Natural killer cell (primary cell): ENCODE measurements at regions not wholly inside any gene's neighbourhood (a gene's known extent, or its start where the extent isn't known, plus 50 kb on each side); places are given as distances from the start of the nearest gene placed in this dataset.

Experiments used
- ATAC-seq, 3 donors: fragments of 150-1000 bp in 2 of 3; fragments of 200-7000 bp in 1 of 3; cut with Tn5 transposase; 1 replicate in 1 of 3; 2 replicates in 2 of 3; pipeline ENCODE4 v1.10.0; 2021; ENCODE audit warnings: mild to moderate bottlenecking in 2 of 3, moderate library complexity in 2 of 3
- DNase-seq, 2 donors: peaks; one replicate each; pipeline versions ENCODE4 v3.0.0 to v3.0.0-alpha.2; 2013 to 2021; ENCODE audit warnings: mixed read lengths in 1 of 2
- H3K27ac ChIP-seq: one replicate; pipeline ENCODE4 v1.5.1; 2013; ENCODE audit warnings: mild to moderate bottlenecking, low read length
- H3K27me3 ChIP-seq: one replicate; pipeline ENCODE4 v1.6.1; 2013; ENCODE audit warnings: low read length; ENCODE audit not compliant: control insufficient read depth, insufficient read depth
- H3K36me3 ChIP-seq: one replicate; pipeline ENCODE4 v1.6.1; 2013; ENCODE audit warnings: low read length; ENCODE audit not compliant: control insufficient read depth, insufficient read depth
- H3K4me1 ChIP-seq: one replicate; pipeline ENCODE4 v1.6.1; 2013; ENCODE audit warnings: low read length; ENCODE audit not compliant: control insufficient read depth, insufficient read depth
- H3K4me3 ChIP-seq: one replicate; pipeline ENCODE4 v1.5.1; 2013; ENCODE audit warnings: low read length
- H3K9me3 ChIP-seq: one replicate; pipeline ENCODE4 v1.6.1; 2013; ENCODE audit warnings: low read length; ENCODE audit not compliant: control insufficient read depth, insufficient read depth
- H3K27ac Mint-ChIP-seq, 2 donors: one replicate each; pipeline ENCODE4 v1.8.0; 2022; ENCODE audit warnings: mild to moderate bottlenecking in 2 of 2, mixed read lengths in 2 of 2, moderate library complexity in 1 of 2
- H3K27me3 Mint-ChIP-seq, 2 donors: one replicate each; pipeline ENCODE4 v1.8.0; 2022; ENCODE audit warnings: low read depth in 2 of 2, mixed read lengths in 2 of 2
- H3K36me3 Mint-ChIP-seq: one replicate; pipeline ENCODE4 v1.8.0; 2022; ENCODE audit warnings: mixed read lengths
- H3K4me1 Mint-ChIP-seq, 2 donors: one replicate each; pipeline ENCODE4 v1.8.0; 2022; ENCODE audit warnings: mixed read lengths in 2 of 2
- H3K4me3 Mint-ChIP-seq: one replicate; pipeline ENCODE4 v1.8.0; 2022; ENCODE audit warnings: mild to moderate bottlenecking, moderate library complexity, mixed read lengths
- H3K9me3 Mint-ChIP-seq, 2 donors: one replicate each; pipeline ENCODE4 v1.8.0; 2022; ENCODE audit warnings: mixed read lengths in 2 of 2
- WGBS: methylation state at CpG from one replicate; pipeline ENCODE4 v1.1.7; 2013; ENCODE audit warnings: missing lambda C conversion rate; ENCODE audit not compliant: insufficient coverage; 5-methylcytosine and 5-hydroxymethylcytosine counted together
- intact Hi-C: fragments of 100-400 bp; cut with micrococcal nuclease; formaldehyde crosslinking; loops from one replicate; pipeline ENCODE4 v1.14.2; 2022
- TF ChIP-seq, protein P1 (sequence below): fragments of 200-600 bp; IDR thresholded peaks from one replicate; pipeline ENCODE4 v1.8.0; 2022; ENCODE audit warnings: antibody characterized with exemption

DNA sequence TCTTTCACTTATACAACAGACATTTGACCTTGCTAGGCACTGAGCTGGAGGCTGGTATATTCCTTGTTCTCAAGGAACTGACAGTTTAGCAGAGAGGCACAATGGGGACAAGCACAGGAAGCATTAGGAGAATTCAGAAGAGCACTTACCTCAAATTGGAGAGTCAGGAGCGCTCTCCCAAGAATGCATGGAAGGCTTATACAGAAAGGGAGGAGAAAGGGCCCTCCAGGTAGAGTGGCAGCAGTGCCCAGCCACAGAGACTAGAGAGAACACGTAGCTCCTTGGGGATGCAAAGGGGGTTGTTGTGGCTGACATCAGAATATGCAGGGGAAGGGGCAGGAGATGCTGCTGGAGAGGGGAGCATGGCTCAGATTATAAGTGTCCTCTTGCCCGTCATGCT lies 78.2 kb upstream of the MKLN1 start:
- Histone ChIP-seq H3K27me3 (peaks cover 2% of the 10 kb centered on the region), H3K27ac (no peak overlapping the region), H3K36me3 (no peaks in the 10 kb centered on the region), H3K9me3 (peaks cover 6% of the 10 kb centered on the region), H3K4me3 (no peak overlapping the region), H3K4me1 (no peaks in the 10 kb centered on the region)
- peaks cover 8 to 20% of the 10 kb centered on the region in 2 donors for H3K27me3 Mint-ChIP-seq
- no peak overlapping the region for H3K4me3 Mint-ChIP-seq
- peaks cover 0 to 5% of the 10 kb centered on the region in 2 donors for H3K4me1 Mint-ChIP-seq
- WGBS = 85% methylated on average over 3 of the region's 3 CpGs
- no peak for ATAC-seq
- no peak overlapping the region for H3K27ac Mint-ChIP-seq
- H3K9me3 Mint-ChIP-seq = peaks cover under 1 to 10% of the 10 kb centered on the region in 2 donors
- intact Hi-C loops = no loop called here
- TF ChIP-seq, protein P1, sequence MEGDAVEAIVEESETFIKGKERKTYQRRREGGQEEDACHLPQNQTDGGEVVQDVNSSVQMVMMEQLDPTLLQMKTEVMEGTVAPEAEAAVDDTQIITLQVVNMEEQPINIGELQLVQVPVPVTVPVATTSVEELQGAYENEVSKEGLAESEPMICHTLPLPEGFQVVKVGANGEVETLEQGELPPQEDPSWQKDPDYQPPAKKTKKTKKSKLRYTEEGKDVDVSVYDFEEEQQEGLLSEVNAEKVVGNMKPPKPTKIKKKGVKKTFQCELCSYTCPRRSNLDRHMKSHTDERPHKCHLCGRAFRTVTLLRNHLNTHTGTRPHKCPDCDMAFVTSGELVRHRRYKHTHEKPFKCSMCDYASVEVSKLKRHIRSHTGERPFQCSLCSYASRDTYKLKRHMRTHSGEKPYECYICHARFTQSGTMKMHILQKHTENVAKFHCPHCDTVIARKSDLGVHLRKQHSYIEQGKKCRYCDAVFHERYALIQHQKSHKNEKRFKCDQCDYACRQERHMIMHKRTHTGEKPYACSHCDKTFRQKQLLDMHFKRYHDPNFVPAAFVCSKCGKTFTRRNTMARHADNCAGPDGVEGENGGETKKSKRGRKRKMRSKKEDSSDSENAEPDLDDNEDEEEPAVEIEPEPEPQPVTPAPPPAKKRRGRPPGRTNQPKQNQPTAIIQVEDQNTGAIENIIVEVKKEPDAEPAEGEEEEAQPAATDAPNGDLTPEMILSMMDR = no peak
- DNase-seq = no peak
- H3K36me3 Mint-ChIP-seq = peaks cover 11% of the 10 kb centered on the region

DNA sequence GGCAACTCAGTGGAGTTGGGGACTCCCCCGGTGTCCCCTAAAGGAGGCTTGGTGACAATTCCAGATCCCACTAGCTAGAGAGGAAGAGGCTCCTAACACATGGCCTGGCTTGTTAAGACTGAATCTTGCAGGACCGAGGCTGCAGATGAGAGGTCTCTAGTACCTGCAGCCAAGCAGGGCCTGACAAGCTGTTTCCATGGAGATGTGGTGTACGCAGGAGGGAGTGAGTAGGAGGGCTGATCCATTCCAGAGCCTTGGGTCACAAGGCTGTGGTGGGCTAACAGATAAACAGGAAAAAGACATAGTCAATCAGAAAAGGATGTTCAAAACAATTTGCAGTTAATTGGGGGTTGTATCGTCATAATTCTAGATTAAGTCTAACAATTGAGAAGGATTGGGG lies 77.3 kb upstream of the MKLN1 start:
- intact Hi-C loops = no loop called here
- H3K4me3 ChIP-seq = no peak overlapping the region
- Mint-ChIP-seq H3K4me3 (no peak overlapping the region), H3K9me3 (peaks cover 3 to 15% of the 10 kb centered on the region in 2 donors), H3K36me3 (peaks cover 19% of the 10 kb centered on the region), H3K27ac (no peak overlapping the region), H3K4me1 (peaks cover 0 to 5% of the 10 kb centered on the region in 2 donors), H3K27me3 (peaks cover 8 to 22% of the 10 kb centered on the region in 2 donors)
- no peaks in the 10 kb centered on the region for H3K36me3 ChIP-seq
- ATAC-seq = no peak
- no peak overlapping the region for H3K27ac ChIP-seq
- H3K9me3 ChIP-seq = peaks cover 12% of the 10 kb centered on the region
- no peaks in the 10 kb centered on the region for H3K4me1 ChIP-seq
- no peak for DNase-seq
- peaks cover 2% of the 10 kb centered on the region for H3K27me3 ChIP-seq
- 97% methylated on average over 4 of the region's 4 CpGs for WGBS
- TF ChIP-seq, protein P1 = no peak

DNA sequence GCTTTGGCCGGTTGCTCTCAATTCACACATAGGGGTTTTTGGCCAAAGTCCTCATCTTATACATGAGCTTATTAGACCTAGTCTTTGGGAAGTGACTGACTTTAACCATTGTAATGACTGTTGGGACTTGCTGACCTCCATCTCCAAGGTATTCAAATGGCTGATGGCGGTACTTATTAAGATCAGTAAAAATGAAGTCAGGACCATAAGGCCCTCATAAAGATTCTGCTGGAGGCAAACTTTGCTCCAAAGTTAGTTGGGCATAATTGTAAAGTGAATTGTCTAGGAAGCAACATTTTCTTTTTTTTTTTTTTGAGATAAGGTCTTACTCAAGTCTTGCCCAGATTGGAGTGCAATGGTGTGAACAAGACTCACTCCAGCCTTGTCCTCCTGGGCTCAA lies 76.3 kb upstream of the MKLN1 start:
- WGBS = 89% methylated on average over 2 of the region's 2 CpGs
- Mint-ChIP-seq H3K27me3 (peaks cover 8 to 22% of the 10 kb centered on the region in 2 donors), H3K4me1 (peaks cover 0 to 5% of the 10 kb centered on the region in 2 donors), H3K9me3 (peaks cover 3 to 15% of the 10 kb centered on the region in 2 donors), H3K36me3 (peaks cover 21% of the 10 kb centered on the region), H3K4me3 (no peak overlapping the region), H3K27ac (no peak overlapping the region)
- H3K36me3 ChIP-seq = no peaks in the 10 kb centered on the region
- no peak overlapping the region for H3K4me3 ChIP-seq
- no peak for ATAC-seq
- intact Hi-C loops = no loop called here
- no peak for DNase-seq
- H3K27me3 ChIP-seq = peaks cover 2% of the 10 kb centered on the region
- H3K27ac ChIP-seq = no peak overlapping the region
- peaks cover 12% of the 10 kb centered on the region for H3K9me3 ChIP-seq
- no peaks in the 10 kb centered on the region for H3K4me1 ChIP-seq
- TF ChIP-seq, protein P1 = no peak

DNA sequence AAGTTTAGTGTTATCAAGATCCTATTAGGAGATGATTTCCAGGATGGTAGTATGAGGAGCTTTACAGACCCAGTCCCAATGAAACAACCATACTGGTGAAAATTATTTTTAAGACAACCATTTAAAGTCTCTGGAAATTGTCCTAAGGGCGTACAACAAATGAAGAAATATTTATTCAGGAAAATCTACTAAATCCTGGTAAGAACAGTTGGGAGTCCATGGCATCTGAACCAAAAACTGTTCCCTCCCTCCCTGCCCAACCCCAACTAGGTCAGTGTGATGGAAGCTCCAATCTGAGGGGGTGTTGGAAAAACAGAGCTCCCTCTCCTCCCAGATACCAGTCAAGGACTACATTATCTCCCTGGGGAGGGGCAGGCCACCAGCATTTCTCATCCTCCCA lies 74.7 kb upstream of the MKLN1 start:
- TF ChIP-seq, protein P1 = no peak

More for the DNA sequence above, 74.7 kb upstream of the MKLN1 start:
- no peak overlapping the region for H3K4me3 Mint-ChIP-seq
- H3K9me3 ChIP-seq = peaks cover 12% of the 10 kb centered on the region
- H3K4me1 ChIP-seq = no peaks in the 10 kb centered on the region
- H3K4me1 Mint-ChIP-seq = peaks cover 0 to 5% of the 10 kb centered on the region in 2 donors
- ATAC-seq (no peak), DNase-seq (no peak)
- no CpG with 5 or more reads among the region's 1 CpG for WGBS
- H3K27me3 Mint-ChIP-seq = peaks cover 8 to 22% of the 10 kb centered on the region in 2 donors
- H3K27ac Mint-ChIP-seq = no peak overlapping the region
- H3K9me3 Mint-ChIP-seq = peaks cover 3 to 15% of the 10 kb centered on the region in 2 donors
- H3K36me3 Mint-ChIP-seq = peaks cover 21% of the 10 kb centered on the region
- no peak overlapping the region for H3K27ac ChIP-seq
- intact Hi-C loops = no loop called here
- H3K27me3 ChIP-seq = peaks cover 2% of the 10 kb centered on the region
- no peak overlapping the region for H3K4me3 ChIP-seq
- H3K36me3 ChIP-seq = no peaks in the 10 kb centered on the region
